ENCODE measurements at regions not wholly inside any gene's neighbourhood (a gene's known extent, or its start where the extent isn't known, plus 50 kb on each side); places are given as distances from the start of the nearest gene placed in this dataset.

DNA sequence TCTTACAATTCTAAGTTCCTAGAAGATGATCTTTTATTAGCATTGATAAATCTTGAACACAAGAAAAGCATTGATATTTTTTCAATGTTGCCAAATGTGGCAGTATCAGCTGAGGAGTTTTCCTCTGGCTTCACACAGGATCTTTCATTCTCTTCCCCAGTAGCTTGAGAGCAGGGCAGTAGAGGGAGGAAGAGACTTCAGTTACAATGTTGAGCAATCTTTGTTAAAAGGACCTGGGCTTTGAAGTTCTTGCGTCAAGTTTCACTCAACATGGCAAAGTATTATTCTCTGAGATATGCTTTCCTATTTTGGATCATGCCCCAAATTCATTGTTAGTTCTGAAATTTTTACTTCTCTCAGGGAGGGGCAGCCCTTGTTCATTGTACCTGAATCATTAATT, 238.0 kb downstream of the COL12A1 start:
- TF ChIP-seq, protein P1, sequence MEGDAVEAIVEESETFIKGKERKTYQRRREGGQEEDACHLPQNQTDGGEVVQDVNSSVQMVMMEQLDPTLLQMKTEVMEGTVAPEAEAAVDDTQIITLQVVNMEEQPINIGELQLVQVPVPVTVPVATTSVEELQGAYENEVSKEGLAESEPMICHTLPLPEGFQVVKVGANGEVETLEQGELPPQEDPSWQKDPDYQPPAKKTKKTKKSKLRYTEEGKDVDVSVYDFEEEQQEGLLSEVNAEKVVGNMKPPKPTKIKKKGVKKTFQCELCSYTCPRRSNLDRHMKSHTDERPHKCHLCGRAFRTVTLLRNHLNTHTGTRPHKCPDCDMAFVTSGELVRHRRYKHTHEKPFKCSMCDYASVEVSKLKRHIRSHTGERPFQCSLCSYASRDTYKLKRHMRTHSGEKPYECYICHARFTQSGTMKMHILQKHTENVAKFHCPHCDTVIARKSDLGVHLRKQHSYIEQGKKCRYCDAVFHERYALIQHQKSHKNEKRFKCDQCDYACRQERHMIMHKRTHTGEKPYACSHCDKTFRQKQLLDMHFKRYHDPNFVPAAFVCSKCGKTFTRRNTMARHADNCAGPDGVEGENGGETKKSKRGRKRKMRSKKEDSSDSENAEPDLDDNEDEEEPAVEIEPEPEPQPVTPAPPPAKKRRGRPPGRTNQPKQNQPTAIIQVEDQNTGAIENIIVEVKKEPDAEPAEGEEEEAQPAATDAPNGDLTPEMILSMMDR (IDR thresholded peaks at IDR 0.05) = no peak
- no peak for TF ChIP-seq POLR2A (IDR thresholded peaks at IDR 0.05)
